ENCODE measurements at regions not wholly inside any gene's neighbourhood (a gene's known extent, or its start where the extent isn't known, plus 50 kb on each side); places are given as distances from the start of the nearest gene placed in this dataset.

DNA sequence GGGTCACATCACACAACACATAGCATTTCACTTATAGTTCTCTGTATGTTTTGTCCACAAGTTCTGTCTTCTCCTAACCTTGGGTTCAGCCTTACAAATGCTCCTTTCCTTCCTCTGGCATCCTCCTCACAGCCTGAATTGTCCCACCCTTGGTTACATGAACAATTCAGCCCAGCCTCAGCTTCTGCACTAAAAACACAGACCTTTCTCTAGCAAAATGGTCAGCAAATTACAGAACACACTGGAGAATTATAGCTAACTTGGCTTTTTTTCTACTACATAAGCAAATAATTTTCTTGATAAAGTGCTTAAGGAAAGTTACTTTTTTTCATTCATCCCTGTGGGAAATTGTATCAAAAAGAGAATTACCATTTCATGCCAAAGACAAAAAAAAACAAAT is 94.8 kb upstream of the COL5A2 start:
- TF ChIP-seq POLR2A (IDR thresholded peaks at IDR 0.05) = no peak
- TF ChIP-seq, protein P1, sequence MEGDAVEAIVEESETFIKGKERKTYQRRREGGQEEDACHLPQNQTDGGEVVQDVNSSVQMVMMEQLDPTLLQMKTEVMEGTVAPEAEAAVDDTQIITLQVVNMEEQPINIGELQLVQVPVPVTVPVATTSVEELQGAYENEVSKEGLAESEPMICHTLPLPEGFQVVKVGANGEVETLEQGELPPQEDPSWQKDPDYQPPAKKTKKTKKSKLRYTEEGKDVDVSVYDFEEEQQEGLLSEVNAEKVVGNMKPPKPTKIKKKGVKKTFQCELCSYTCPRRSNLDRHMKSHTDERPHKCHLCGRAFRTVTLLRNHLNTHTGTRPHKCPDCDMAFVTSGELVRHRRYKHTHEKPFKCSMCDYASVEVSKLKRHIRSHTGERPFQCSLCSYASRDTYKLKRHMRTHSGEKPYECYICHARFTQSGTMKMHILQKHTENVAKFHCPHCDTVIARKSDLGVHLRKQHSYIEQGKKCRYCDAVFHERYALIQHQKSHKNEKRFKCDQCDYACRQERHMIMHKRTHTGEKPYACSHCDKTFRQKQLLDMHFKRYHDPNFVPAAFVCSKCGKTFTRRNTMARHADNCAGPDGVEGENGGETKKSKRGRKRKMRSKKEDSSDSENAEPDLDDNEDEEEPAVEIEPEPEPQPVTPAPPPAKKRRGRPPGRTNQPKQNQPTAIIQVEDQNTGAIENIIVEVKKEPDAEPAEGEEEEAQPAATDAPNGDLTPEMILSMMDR (IDR thresholded peaks at IDR 0.05) = no peak
